Lower leg skin (tissue), 4 donors: ENCODE measurements at regions not wholly inside any gene's neighbourhood (a gene's known extent, or its start where the extent isn't known, plus 50 kb on each side); places are given as distances from the start of the nearest gene placed in this dataset.

Experiments
- DNase-seq, 2 donors: peaks; one replicate each; pipeline ENCODE4 v3.0.0-alpha.2; 2019; ENCODE audit warnings: low spot score in 2 of 2
- H3K4me3 ChIP-seq: fragments of 200-600 bp; sonication (generic); 2 replicates; pipeline ENCODE4 v1.5.1; 2017; ENCODE audit warnings: mild to moderate bottlenecking, low read depth; ENCODE audit not compliant: poor library complexity, severe bottlenecking
- CTCF ChIP-seq, 3 donors: fragments of 450-650 bp; IDR thresholded peaks; one replicate each; pipeline ENCODE4 v1.5.1; 2016; ENCODE audit warnings: antibody characterized with exemption in 3 of 3, mild to moderate bottlenecking in 3 of 3, moderate library complexity in 2 of 3
- POLR2A ChIP-seq, 2 donors: fragments of 450-650 bp; IDR thresholded peaks; one replicate each; pipeline ENCODE4 v1.6.1; 2016 to 2017; ENCODE audit warnings: antibody characterized with exemption in 2 of 2, mild to moderate bottlenecking in 1 of 2, moderate library complexity in 1 of 2
- WGBS, 2 donors: methylation state at CpG; one replicate each; pipeline ENCODE4 v1.1.5; 2018; 5-methylcytosine and 5-hydroxymethylcytosine counted together
- intact Hi-C: fragments of 100-400 bp; cut with DNase I; formaldehyde crosslinking; loops from one replicate; pipeline ENCODE4 v1.15.0; 2023; ENCODE audit warnings: low total_unique reads

DNA sequence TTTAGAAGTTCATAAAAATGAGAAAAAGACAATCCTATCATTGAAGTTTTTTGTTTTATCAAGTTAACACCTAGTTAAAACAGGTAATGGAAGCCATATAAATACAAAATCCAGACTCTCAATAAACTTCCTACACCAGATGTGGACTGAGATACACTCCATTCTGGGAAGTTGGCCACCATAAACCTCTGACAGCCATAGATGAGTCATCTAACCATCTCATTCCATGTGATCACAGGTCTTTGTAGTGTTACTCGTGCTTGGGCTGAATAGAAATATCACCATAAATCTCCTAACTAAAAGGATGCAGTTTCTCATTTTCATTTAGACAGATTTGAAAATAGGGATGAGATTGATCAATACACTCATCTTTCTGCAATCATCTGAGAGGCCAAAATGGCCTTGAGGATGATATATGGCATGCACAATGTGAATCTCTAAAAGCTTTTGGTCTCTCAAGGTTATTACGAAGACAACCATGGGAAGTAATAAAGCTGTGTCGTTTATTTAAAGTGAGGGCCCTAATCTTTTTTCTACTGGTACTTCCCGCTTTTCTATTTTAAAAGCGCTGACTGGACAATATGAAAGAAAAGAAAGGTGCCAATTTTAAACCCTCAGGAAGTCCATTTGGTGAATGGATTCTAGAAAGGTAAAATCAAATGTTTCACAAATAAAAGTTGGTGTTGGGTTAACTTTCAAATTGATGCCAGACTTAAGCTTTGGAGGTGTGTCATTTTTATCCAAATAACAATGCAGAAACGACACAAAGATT lies 155.5 kb downstream of the POLR2M start:
- TF ChIP-seq CTCF (IDR thresholded peaks at IDR 0.05) (no peak), POLR2A (IDR thresholded peaks at IDR 0.05) (no peak)
- no peak overlapping the region for H3K4me3 ChIP-seq
- WGBS, 2 donors: 56 to 58% methylated on average over 6 of the region's 6 CpGs
- no peak for DNase-seq
- intact Hi-C loops: no loop called here

GRCh38 chr15:57862761-57863160 lies 156.2 kb downstream of the POLR2M start:
- no peak overlapping the region for H3K4me3 ChIP-seq
- no peak for DNase-seq
- intact Hi-C loops: no loop called here
- WGBS, 2 donors: 77 to 83% methylated on average over 6 of the region's 6 CpGs
- no peak for TF ChIP-seq POLR2A (IDR thresholded peaks at IDR 0.05)
- TF ChIP-seq CTCF (IDR thresholded peaks at IDR 0.05): no peak

- intact Hi-C loops: loop anchor here (5.0 kb wide), 1 partner anchor 202 kb away; the partner anchor contains the start of gene ALDH1A2
- DNase-seq: no peak
- WGBS, 2 donors: 89 to 94% methylated on average over 3 of the region's 3 CpGs
- TF ChIP-seq POLR2A (IDR thresholded peaks at IDR 0.05) (no peak), CTCF (IDR thresholded peaks at IDR 0.05) (no peak)
- no peak overlapping the region for H3K4me3 ChIP-seq
These were observed 158.8 kb downstream of the POLR2M start for GRCh38 chr15:57865294-57865693.

DNA sequence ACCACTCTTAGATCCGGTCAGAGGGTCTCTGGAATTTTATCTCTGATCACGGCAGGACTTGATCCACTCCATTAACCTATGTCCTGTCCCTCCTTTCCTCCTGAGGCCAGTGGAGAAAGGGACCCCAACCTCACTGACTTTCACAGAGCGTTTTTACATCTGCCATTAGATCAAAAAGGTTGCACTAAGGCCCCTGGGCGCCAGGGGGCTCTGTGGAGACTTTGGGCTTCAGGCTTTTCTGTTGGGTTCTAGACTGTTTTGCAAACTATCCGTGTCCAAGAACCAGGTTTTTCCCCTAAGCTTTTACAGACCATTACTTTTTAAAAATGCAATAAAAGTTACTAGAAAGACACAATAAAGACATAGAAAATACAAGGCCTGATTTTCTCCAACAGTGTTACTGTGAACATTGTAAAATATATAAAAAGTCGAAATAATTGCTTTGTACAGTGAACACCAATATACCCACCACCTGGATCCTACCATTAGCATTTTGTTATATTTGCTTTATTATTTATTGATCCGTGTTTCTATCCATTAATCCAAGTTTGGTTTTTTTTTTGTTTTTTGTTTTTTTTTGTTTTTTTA lies 159.7 kb downstream of the POLR2M start:
- 52% methylated on average over 7 of the region's 7 CpGs for WGBS, 2 donors
- DNase-seq: no peak
- no peak overlapping the region for H3K4me3 ChIP-seq
- intact Hi-C loops: loop anchor here (5.0 kb wide), 1 partner anchor 201 kb away; the partner anchor contains the start of gene ALDH1A2
- no peak for TF ChIP-seq POLR2A (IDR thresholded peaks at IDR 0.05)
- TF ChIP-seq CTCF (IDR thresholded peaks at IDR 0.05): no peak

DNA sequence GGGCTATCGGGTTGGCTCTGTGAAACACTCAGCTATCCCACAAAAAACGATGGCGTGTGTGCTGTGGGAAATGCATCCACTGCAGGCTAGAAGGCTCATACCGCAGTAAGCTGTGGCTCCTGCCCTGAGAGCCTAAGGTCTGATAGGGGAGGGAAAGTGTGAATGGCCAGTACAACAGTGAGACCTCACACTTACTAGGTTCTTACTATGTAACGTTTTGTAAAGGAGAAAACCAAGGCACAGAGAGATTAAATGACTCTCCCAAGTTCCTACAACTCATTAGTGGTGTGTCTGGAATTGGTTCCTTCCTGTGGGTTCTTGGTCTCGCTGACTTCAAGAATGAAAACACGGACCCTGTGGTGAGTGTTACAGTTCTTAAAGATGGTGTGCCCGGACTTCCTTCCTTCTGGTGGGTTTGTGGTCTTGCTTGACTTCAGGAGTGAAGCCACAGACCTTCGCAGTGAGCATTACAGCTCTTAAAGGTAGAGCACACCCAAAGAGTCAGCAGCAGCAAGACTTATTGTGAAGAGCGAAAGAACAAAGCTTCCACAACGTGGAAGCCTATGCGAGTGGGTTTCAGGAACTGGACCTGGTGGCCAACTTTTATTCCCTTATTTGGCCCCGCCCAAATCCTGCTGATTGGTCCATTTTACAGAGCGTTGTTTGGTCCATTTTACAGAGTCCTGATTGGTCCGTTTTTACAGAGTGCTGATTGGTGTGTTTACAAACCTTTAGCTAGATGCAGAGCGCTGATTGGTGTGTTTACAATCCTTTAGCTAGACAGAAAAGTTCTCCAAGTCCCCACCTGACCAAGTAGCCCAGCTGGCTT lies 161.7 kb downstream of the POLR2M start:
- WGBS, 2 donors: 83 to 86% methylated on average over 16 of the region's 16 CpGs
- no peak for DNase-seq
- intact Hi-C loops: loop anchor here (5.0 kb wide), 1 partner anchor 199 kb away; the partner anchor contains the start of gene ALDH1A2
- no peak for TF ChIP-seq CTCF (IDR thresholded peaks at IDR 0.05)
- no peak for TF ChIP-seq POLR2A (IDR thresholded peaks at IDR 0.05)
- no peak overlapping the region for H3K4me3 ChIP-seq
